HepG2 (cell line): ENCODE measurements at regions not wholly inside any gene's neighbourhood (a gene's known extent, or its start where the extent isn't known, plus 50 kb on each side); places are given as distances from the start of the nearest gene placed in this dataset.

ENCODE experiments used
- ATAC-seq: fragments of 200-7000 bp; cut with Tn5 transposase; 3 replicates; pipeline ENCODE4 v1.9.1; 2020; ENCODE audit warnings: mild to moderate bottlenecking, moderate library complexity
- BruUV-seq: library from RNA; stranded (reverse); fragments of 400-500 nt; replicated peaks from 2 replicates; lab custom pipeline; 2021; lab: Mats Ljungman, UMichigan
- CTCF ChIA-PET: fragments of 300-600 bp; formaldehyde crosslinking; extraction: SDS; loops from one replicate; lab custom pipeline; 2021; ENCODE audit warnings: low total read pairs, inconsistent platforms, low intra/inter-chr PET ratio; lab: Yijun Ruan, JAX
- POLR2A ChIA-PET: fragments of 350-600 bp; sonication (Branson Sonifier 250); formaldehyde crosslinking; loops from one replicate; lab custom pipeline; 2020; ENCODE audit warnings: antibody characterized with exemption, inconsistent platforms; lab: Yijun Ruan, JAX
- DNase-seq: peaks from one replicate; pipeline ENCODE4 v3.0.0-alpha.2; 2015; ENCODE audit warnings: low spot score
- FAIRE-seq: peaks from 3 replicates; lab custom pipeline; 2011; peaks lifted over from hg19 to GRCh38; lab: Jason Lieb, UNC
- H2AFZ ChIP-seq: one replicate; pipeline ENCODE4 v1.6.1; 2011; ENCODE audit warnings: low read length, inconsistent platforms
- H3K27ac ChIP-seq: fragments of 300-600 bp; 3 replicates; pipeline ENCODE4 v1.8.0; 2011; ENCODE audit warnings: mixed run types, mild to moderate bottlenecking, mixed read lengths, low read length, inconsistent platforms; ENCODE audit not compliant: insufficient read depth; ENCODE audit errors: extremely low read length
- H3K27me3 ChIP-seq, 2 experiments: fragments of 200-600 bp in 1 of 2; 2 replicates in 1 of 2; 3 replicates in 1 of 2; pipeline versions ENCODE4 v1.6.0 to v1.8.0; 2011; ENCODE audit warnings: low read length in 2 of 2, mild to moderate bottlenecking in 2 of 2, moderate library complexity in 2 of 2, inconsistent platforms in 1 of 2; ENCODE audit not compliant: insufficient read depth in 2 of 2, control insufficient read depth in 1 of 2
- H3K36me3 ChIP-seq, 2 experiments: fragments of 200-600 bp in 1 of 2; replicated peaks in 1 of 2; 2 replicates in 1 of 2; 3 replicates in 1 of 2; pipeline versions ENCODE4 v1.5.1 to v1.8.0; 2011; ENCODE audit warnings: low read length in 2 of 2, inconsistent platforms in 1 of 2; ENCODE audit not compliant: insufficient read depth in 2 of 2, control insufficient read depth in 1 of 2
- H3K4me1 ChIP-seq: 2 replicates; pipeline ENCODE4 v1.5.1; 2012; ENCODE audit warnings: low read length, inconsistent platforms; ENCODE audit not compliant: insufficient read depth
- H3K4me2 ChIP-seq: 2 replicates; pipeline ENCODE4 v1.6.0; 2011; ENCODE audit warnings: low read depth, low read length, inconsistent platforms
- H3K4me3 ChIP-seq, 3 experiments: fragments of 200-600 bp in 1 of 3; sonication (generic), shearing (Covaris generic) in 1 of 3; replicated peaks in 1 of 3; 2 replicates each; pipeline ENCODE4 v1.5.1; 2011 to 2016; ENCODE audit warnings: low read length in 3 of 3, inconsistent platforms in 2 of 3, low read depth in 2 of 3, mild to moderate bottlenecking in 2 of 3, control low read depth in 1 of 3, mixed read lengths in 1 of 3; ENCODE audit not compliant: insufficient read depth in 1 of 3
- H3K79me2 ChIP-seq: one replicate; pipeline ENCODE4 v1.6.1; 2011; ENCODE audit warnings: low read length, inconsistent platforms; ENCODE audit not compliant: insufficient read depth
- H3K9ac ChIP-seq: 2 replicates; pipeline ENCODE4 v1.6.0; 2011; ENCODE audit warnings: mild to moderate bottlenecking, low read depth, low read length, inconsistent platforms; ENCODE audit not compliant: insufficient read depth
- H3K9me3 ChIP-seq: 2 replicates; pipeline ENCODE4 v1.5.1; 2012; ENCODE audit warnings: mild to moderate bottlenecking, low read length
- H4K20me1 ChIP-seq: 2 replicates; pipeline ENCODE4 v1.6.0; 2011; ENCODE audit warnings: inconsistent platforms, mild to moderate bottlenecking, low read length, moderate library complexity; ENCODE audit not compliant: insufficient read depth
- IKZF5 ChIP-seq: IDR thresholded peaks from 2 replicates; pipeline ENCODE4 v1.6.1; 2018; ENCODE audit warnings: missing genetic modification reagents, mild to moderate bottlenecking, missing compliant biosample characterization
- MYNN ChIP-seq: sonication (generic); formaldehyde crosslinking; IDR thresholded peaks from 2 replicates; pipeline ENCODE4 v1.4.0; 2020; ENCODE audit warnings: mild to moderate bottlenecking, low read depth, missing genetic modification reagents
- MYPOP ChIP-seq: sonication (generic); formaldehyde crosslinking; IDR thresholded peaks from 2 replicates; pipeline ENCODE4 v1.8.1; 2023; ENCODE audit warnings: mild to moderate bottlenecking, moderate library complexity, missing genetic modification reagents
- NKX3-1 ChIP-seq: sonication (generic); formaldehyde crosslinking; IDR thresholded peaks from 2 replicates; pipeline ENCODE4 v1.5.0; 2020; ENCODE audit warnings: missing genetic modification reagents
- SNAPC2 ChIP-seq: sonication (generic); formaldehyde crosslinking; IDR thresholded peaks from 2 replicates; pipeline ENCODE4 v1.8.1; 2022; ENCODE audit warnings: mild to moderate bottlenecking, missing genetic modification reagents
- SNAPC5 ChIP-seq: sonication (generic); formaldehyde crosslinking; IDR thresholded peaks from 2 replicates; pipeline ENCODE4 v1.8.1; 2023; ENCODE audit warnings: mild to moderate bottlenecking, missing genetic modification reagents, borderline replicate concordance
- TEF ChIP-seq: sonication (generic); formaldehyde crosslinking; IDR thresholded peaks from 2 replicates; pipeline ENCODE4 v1.5.0; 2020; ENCODE audit warnings: missing genetic modification reagents
- TIGD3 ChIP-seq: sonication (generic); formaldehyde crosslinking; IDR thresholded peaks from 2 replicates; pipeline ENCODE4 v1.5.1; 2020; ENCODE audit warnings: mild to moderate bottlenecking, missing genetic modification reagents, borderline replicate concordance
- TOPORS ChIP-seq: sonication (generic); formaldehyde crosslinking; IDR thresholded peaks from 2 replicates; pipeline ENCODE4 v1.8.0; 2023; ENCODE audit warnings: mild to moderate bottlenecking, missing genetic modification reagents
- ZBTB7A ChIP-seq: sonication (generic); formaldehyde crosslinking; IDR thresholded peaks from 2 replicates; pipeline ENCODE4 v1.8.0; 2022; ENCODE audit warnings: mild to moderate bottlenecking, missing genetic modification reagents
- ZFY ChIP-seq: sonication (generic); formaldehyde crosslinking; IDR thresholded peaks from 2 replicates; pipeline ENCODE4 v1.4.0; 2020; ENCODE audit warnings: missing genetic modification reagents
- ZNF136 ChIP-seq: sonication (generic); formaldehyde crosslinking; IDR thresholded peaks from 2 replicates; pipeline ENCODE4 v1.8.1; 2022; ENCODE audit warnings: low read depth, mild to moderate bottlenecking, moderate library complexity, missing genetic modification reagents
- ZNF430 ChIP-seq: sonication (generic); formaldehyde crosslinking; IDR thresholded peaks from 2 replicates; pipeline ENCODE4 v1.9.0; 2021; ENCODE audit warnings: mild to moderate bottlenecking, missing genetic modification reagents
- ZNF674 ChIP-seq: sonication (generic); formaldehyde crosslinking; IDR thresholded peaks from 2 replicates; pipeline ENCODE4 v1.5.0; 2020; ENCODE audit warnings: low read depth, mild to moderate bottlenecking, missing genetic modification reagents
- ZNF776 ChIP-seq: sonication (generic); formaldehyde crosslinking; IDR thresholded peaks from 2 replicates; pipeline ENCODE4 v1.4.0; 2020; ENCODE audit warnings: mild to moderate bottlenecking, missing genetic modification reagents
- WGBS: methylation state at CpG from one replicate; pipeline ENCODE4 v1.1.6; 2017; ENCODE audit warnings: low lambda C conversion rate; 5-methylcytosine and 5-hydroxymethylcytosine counted together
- in situ Hi-C: cut with HindIII; loops from 2 replicates; pipeline ENCODE4 v1.10.0; 2017; ENCODE audit warnings: low pct_unique_long_range_greater_than_20kb; ENCODE audit not compliant: extremely low pct_ligation_motif_present
- intact Hi-C: fragments of 100-400 bp; cut with micrococcal nuclease; formaldehyde crosslinking; loops from one replicate; pipeline ENCODE4 v1.10.0; 2022; ENCODE audit not compliant: unreplicated experiment

- TF ChIP-seq ZFY (CRISPR knock-in tag) (no peak), TEF (no peak), IKZF5 (CRISPR knock-in tag) (no peak), ZNF776 (CRISPR knock-in tag) (no peak), SNAPC2 (CRISPR knock-in tag) (no peak), SNAPC5 (no peak), ZBTB7A (CRISPR knock-in tag) (no peak), TOPORS (CRISPR knock-in tag) (no peak)
Measured at GRCh38 chr9:85417674-85418073, 324.1 kb downstream of the AGTPBP1 start (continued).

- 0% methylated on average over 1 of the region's 1 CpG for WGBS
- no TSS peak for BruUV-seq
- CTCF ChIA-PET: no interaction called here
- H3K36me3 ChIP-seq: no peaks in the 10 kb centered on the region
- no peak overlapping the region for H3K4me2 ChIP-seq
- no peak overlapping the region for H3K27ac ChIP-seq
- intact Hi-C loops: no loop called here
- ATAC-seq (no peak), DNase-seq (no peak), FAIRE-seq (no peak)
- H3K4me3 ChIP-seq: no peak overlapping the region
- H4K20me1 ChIP-seq: no peaks in the 10 kb centered on the region
- H3K27me3 ChIP-seq: no peaks in the 10 kb centered on the region
- no peaks in the 10 kb centered on the region for H3K9me3 ChIP-seq
- in situ Hi-C loops: no loop called here
- no peak overlapping the region for H2AFZ ChIP-seq
- no peak overlapping the region for H3K9ac ChIP-seq
- H3K4me1 ChIP-seq: no peaks in the 10 kb centered on the region
- POLR2A ChIA-PET: no interaction called here
- H3K79me2 ChIP-seq: no peaks in the 10 kb centered on the region
- TF ChIP-seq ZNF674 (CRISPR knock-in tag): no peak
- TF ChIP-seq MYNN (CRISPR knock-in tag): no peak
- TF ChIP-seq MYPOP: no peak
- no peak for TF ChIP-seq ZNF430 (CRISPR knock-in tag)
- TF ChIP-seq TIGD3 (CRISPR knock-in tag): no peak
- no peak for TF ChIP-seq NKX3-1
- TF ChIP-seq ZNF136 (CRISPR knock-in tag): no peak
Measured at GRCh38 chr9:85416715-85417114, 325.0 kb downstream of the AGTPBP1 start.
